HepG2 (cell line): ENCODE measurements at regions not wholly inside any gene's neighbourhood (a gene's known extent, or its start where the extent isn't known, plus 50 kb on each side); places are given as distances from the start of the nearest gene placed in this dataset.

Source experiments
- ATAC-seq: fragments of 200-7000 bp; cut with Tn5 transposase; 3 replicates; pipeline ENCODE4 v1.9.1; 2020; ENCODE audit warnings: mild to moderate bottlenecking, moderate library complexity
- BruUV-seq: library from RNA; stranded (reverse); fragments of 400-500 nt; replicated peaks from 2 replicates; lab custom pipeline; 2021; lab: Mats Ljungman, UMichigan
- CTCF ChIA-PET: fragments of 300-600 bp; formaldehyde crosslinking; extraction: SDS; loops from one replicate; lab custom pipeline; 2021; ENCODE audit warnings: low total read pairs, inconsistent platforms, low intra/inter-chr PET ratio; lab: Yijun Ruan, JAX
- POLR2A ChIA-PET: fragments of 350-600 bp; sonication (Branson Sonifier 250); formaldehyde crosslinking; loops from one replicate; lab custom pipeline; 2020; ENCODE audit warnings: antibody characterized with exemption, inconsistent platforms; lab: Yijun Ruan, JAX
- DNase-seq: peaks from one replicate; pipeline ENCODE4 v3.0.0-alpha.2; 2015; ENCODE audit warnings: low spot score
- FAIRE-seq: peaks from 3 replicates; lab custom pipeline; 2011; peaks lifted over from hg19 to GRCh38; lab: Jason Lieb, UNC
- H2AFZ ChIP-seq: one replicate; pipeline ENCODE4 v1.6.1; 2011; ENCODE audit warnings: low read length, inconsistent platforms
- H3K27ac ChIP-seq: fragments of 300-600 bp; 3 replicates; pipeline ENCODE4 v1.8.0; 2011; ENCODE audit warnings: mixed run types, mild to moderate bottlenecking, mixed read lengths, low read length, inconsistent platforms; ENCODE audit not compliant: insufficient read depth; ENCODE audit errors: extremely low read length
- H3K27me3 ChIP-seq, 2 experiments: fragments of 200-600 bp in 1 of 2; 2 replicates in 1 of 2; 3 replicates in 1 of 2; pipeline versions ENCODE4 v1.6.0 to v1.8.0; 2011; ENCODE audit warnings: low read length in 2 of 2, mild to moderate bottlenecking in 2 of 2, moderate library complexity in 2 of 2, inconsistent platforms in 1 of 2; ENCODE audit not compliant: insufficient read depth in 2 of 2, control insufficient read depth in 1 of 2
- H3K36me3 ChIP-seq, 2 experiments: fragments of 200-600 bp in 1 of 2; replicated peaks in 1 of 2; 2 replicates in 1 of 2; 3 replicates in 1 of 2; pipeline versions ENCODE4 v1.5.1 to v1.8.0; 2011; ENCODE audit warnings: low read length in 2 of 2, inconsistent platforms in 1 of 2; ENCODE audit not compliant: insufficient read depth in 2 of 2, control insufficient read depth in 1 of 2
- H3K4me1 ChIP-seq: 2 replicates; pipeline ENCODE4 v1.5.1; 2012; ENCODE audit warnings: low read length, inconsistent platforms; ENCODE audit not compliant: insufficient read depth
- H3K4me2 ChIP-seq: 2 replicates; pipeline ENCODE4 v1.6.0; 2011; ENCODE audit warnings: low read depth, low read length, inconsistent platforms
- H3K4me3 ChIP-seq, 3 experiments: fragments of 200-600 bp in 1 of 3; sonication (generic), shearing (Covaris generic) in 1 of 3; replicated peaks in 1 of 3; 2 replicates each; pipeline ENCODE4 v1.5.1; 2011 to 2016; ENCODE audit warnings: low read length in 3 of 3, inconsistent platforms in 2 of 3, low read depth in 2 of 3, mild to moderate bottlenecking in 2 of 3, control low read depth in 1 of 3, mixed read lengths in 1 of 3; ENCODE audit not compliant: insufficient read depth in 1 of 3
- H3K79me2 ChIP-seq: one replicate; pipeline ENCODE4 v1.6.1; 2011; ENCODE audit warnings: low read length, inconsistent platforms; ENCODE audit not compliant: insufficient read depth
- H3K9ac ChIP-seq: 2 replicates; pipeline ENCODE4 v1.6.0; 2011; ENCODE audit warnings: mild to moderate bottlenecking, low read depth, low read length, inconsistent platforms; ENCODE audit not compliant: insufficient read depth
- H3K9me3 ChIP-seq: 2 replicates; pipeline ENCODE4 v1.5.1; 2012; ENCODE audit warnings: mild to moderate bottlenecking, low read length
- H4K20me1 ChIP-seq: 2 replicates; pipeline ENCODE4 v1.6.0; 2011; ENCODE audit warnings: inconsistent platforms, mild to moderate bottlenecking, low read length, moderate library complexity; ENCODE audit not compliant: insufficient read depth
- FOSL2 ChIP-seq: sonication (generic); formaldehyde crosslinking; IDR thresholded peaks from 2 replicates; pipeline ENCODE4 v1.4.0; 2020; ENCODE audit warnings: missing genetic modification reagents
- KAT7 ChIP-seq: IDR thresholded peaks from 2 replicates; pipeline ENCODE4 v1.6.1; 2018; ENCODE audit warnings: borderline replicate concordance, missing compliant biosample characterization
- MIXL1 ChIP-seq: IDR thresholded peaks from 2 replicates; pipeline ENCODE4 v1.6.1; 2016
- MTA1 ChIP-seq: sonication (generic); formaldehyde crosslinking; IDR thresholded peaks from 2 replicates; pipeline ENCODE4 v1.4.0; 2020; ENCODE audit warnings: missing genetic modification reagents, mild to moderate bottlenecking, borderline replicate concordance
- RFX3 ChIP-seq: IDR thresholded peaks from 2 replicates; pipeline ENCODE4 v1.6.1; 2016; ENCODE audit warnings: missing biosample characterization, missing genetic modification reagents
- ZKSCAN5 ChIP-seq: sonication (generic); formaldehyde crosslinking; IDR thresholded peaks from 2 replicates; pipeline ENCODE4 v1.5.1; 2020; ENCODE audit warnings: mild to moderate bottlenecking, missing genetic modification reagents
- ZNF253 ChIP-seq: sonication (generic); formaldehyde crosslinking; IDR thresholded peaks from 2 replicates; pipeline ENCODE4 v1.8.0; 2022; ENCODE audit warnings: mild to moderate bottlenecking, missing genetic modification reagents, borderline replicate concordance
- WGBS: methylation state at CpG from one replicate; pipeline ENCODE4 v1.1.6; 2017; ENCODE audit warnings: low lambda C conversion rate; 5-methylcytosine and 5-hydroxymethylcytosine counted together
- in situ Hi-C: cut with HindIII; loops from 2 replicates; pipeline ENCODE4 v1.10.0; 2017; ENCODE audit warnings: low pct_unique_long_range_greater_than_20kb; ENCODE audit not compliant: extremely low pct_ligation_motif_present
- intact Hi-C: fragments of 100-400 bp; cut with micrococcal nuclease; formaldehyde crosslinking; loops from one replicate; pipeline ENCODE4 v1.10.0; 2022; ENCODE audit not compliant: unreplicated experiment
- TF ChIP-seq, protein P1 (sequence below): sonication (generic); formaldehyde crosslinking; IDR thresholded peaks from 2 replicates; pipeline ENCODE4 v1.5.0; 2020; ENCODE audit warnings: missing genetic modification reagents, mild to moderate bottlenecking, borderline replicate concordance
- TF ChIP-seq, protein P2 (sequence below): sonication (generic); formaldehyde crosslinking; IDR thresholded peaks from 2 replicates; pipeline ENCODE4 v1.8.1; 2023; ENCODE audit warnings: missing genetic modification reagents, inconsistent platforms, borderline replicate concordance

DNA sequence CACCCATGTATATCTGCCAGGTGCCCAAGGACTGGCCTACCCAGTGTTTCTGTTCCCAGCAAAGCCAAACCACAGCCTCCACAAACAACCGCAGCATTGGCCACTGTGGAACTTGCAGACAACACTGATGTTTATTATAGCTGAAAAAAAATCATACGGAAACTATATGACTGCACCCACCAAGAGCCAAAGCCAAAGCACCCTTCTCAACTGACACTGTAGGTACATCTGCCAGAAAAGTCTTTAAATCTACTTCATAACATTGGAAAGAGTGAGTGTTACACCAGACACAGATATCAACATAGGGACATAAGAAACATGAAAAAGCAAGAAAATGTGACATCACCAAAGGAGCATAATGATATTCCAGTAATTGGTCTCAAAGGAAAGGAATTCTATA lies 428.0 kb downstream of the PSAT1 start:
- CTCF ChIA-PET = no interaction called here
- no peaks in the 10 kb centered on the region for H3K79me2 ChIP-seq
- no peak for TF ChIP-seq RFX3
- no peak for TF ChIP-seq MTA1 (CRISPR knock-in tag)
- no peak for TF ChIP-seq ZNF253 (CRISPR knock-in tag)
- TF ChIP-seq, protein P1, sequence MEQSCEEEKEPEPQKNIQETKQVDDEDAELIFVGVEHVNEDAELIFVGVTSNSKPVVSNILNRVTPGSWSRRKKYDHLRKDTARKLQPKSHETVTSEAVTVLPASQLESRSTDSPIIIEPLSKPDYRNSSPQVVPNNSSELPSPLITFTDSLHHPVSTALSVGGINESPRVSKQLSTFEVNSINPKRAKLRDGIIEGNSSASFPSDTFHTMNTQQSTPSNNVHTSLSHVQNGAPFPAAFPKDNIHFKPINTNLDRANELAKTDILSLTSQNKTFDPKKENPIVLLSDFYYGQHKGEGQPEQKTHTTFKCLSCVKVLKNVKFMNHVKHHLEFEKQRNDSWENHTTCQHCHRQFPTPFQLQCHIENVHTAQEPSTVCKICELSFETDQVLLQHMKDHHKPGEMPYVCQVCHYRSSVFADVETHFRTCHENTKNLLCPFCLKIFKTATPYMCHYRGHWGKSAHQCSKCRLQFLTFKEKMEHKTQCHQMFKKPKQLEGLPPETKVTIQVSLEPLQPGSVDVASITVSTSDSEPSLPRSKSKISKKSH = no peak
- TF ChIP-seq MIXL1 = no peak
- no peak for TF ChIP-seq ZKSCAN5 (CRISPR knock-in tag)
- no peak for TF ChIP-seq FOSL2 (CRISPR knock-in tag)
- TF ChIP-seq, protein P2, sequence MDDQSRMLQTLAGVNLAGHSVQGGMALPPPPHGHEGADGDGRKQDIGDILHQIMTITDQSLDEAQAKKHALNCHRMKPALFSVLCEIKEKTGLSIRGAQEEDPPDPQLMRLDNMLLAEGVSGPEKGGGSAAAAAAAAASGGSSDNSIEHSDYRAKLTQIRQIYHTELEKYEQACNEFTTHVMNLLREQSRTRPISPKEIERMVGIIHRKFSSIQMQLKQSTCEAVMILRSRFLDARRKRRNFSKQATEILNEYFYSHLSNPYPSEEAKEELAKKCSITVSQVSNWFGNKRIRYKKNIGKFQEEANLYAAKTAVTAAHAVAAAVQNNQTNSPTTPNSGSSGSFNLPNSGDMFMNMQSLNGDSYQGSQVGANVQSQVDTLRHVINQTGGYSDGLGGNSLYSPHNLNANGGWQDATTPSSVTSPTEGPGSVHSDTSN (CRISPR knock-in tag) = no peak
- no peak for TF ChIP-seq KAT7 (CRISPR knock-in tag)
- TF ChIP-seq, all 625 proteins: peak for 0
- Histone ChIP-seq H3K4me3 (no peak overlapping the region), H3K9me3 (no peaks in the 10 kb centered on the region), H3K4me2 (no peak overlapping the region), H4K20me1 (no peaks in the 10 kb centered on the region), H3K27me3 (no peaks in the 10 kb centered on the region), H3K27ac (no peak overlapping the region), H2AFZ (no peak overlapping the region), H3K9ac (no peak overlapping the region), H3K36me3 (no peaks in the 10 kb centered on the region), H3K4me1 (no peaks in the 10 kb centered on the region)
- no peak for FAIRE-seq
- ATAC-seq = no peak
- intact Hi-C loops (no loop called here), in situ Hi-C loops (no loop called here)
- BruUV-seq = no TSS peak
- POLR2A ChIA-PET = no interaction called here
- no peak for DNase-seq
- WGBS = 0% methylated on average over 2 of the region's 2 CpGs
